VCaP (cell line): ENCODE measurements at regions not wholly inside any gene's neighbourhood (a gene's known extent, or its start where the extent isn't known, plus 50 kb on each side); places are given as distances from the start of the nearest gene placed in this dataset.

ENCODE experiments used
- H3K27ac ChIP-seq: fragments of 450-650 bp; 2 replicates; pipeline ENCODE4 v1.5.1; 2017
- CTCF ChIP-seq: fragments of 450-650 bp; conservative IDR thresholded peaks from 2 replicates; pipeline ENCODE4 v1.5.1; 2017; ENCODE audit warnings: mild to moderate bottlenecking, moderate library complexity

GRCh38 chr10:1923586-1923985 lies 186.3 kb upstream of the ADARB2 start:
- no peak for TF ChIP-seq CTCF
- H3K27ac ChIP-seq = no peak overlapping the region

- no peak for TF ChIP-seq CTCF
- H3K27ac ChIP-seq = no peak overlapping the region
Observed at GRCh38 chr10:1920941-1921340, 183.6 kb upstream of the ADARB2 start.

- H3K27ac ChIP-seq = no peak overlapping the region
- no peak for TF ChIP-seq CTCF
Observed at GRCh38 chr10:1920127-1920526, 182.8 kb upstream of the ADARB2 start.

DNA sequence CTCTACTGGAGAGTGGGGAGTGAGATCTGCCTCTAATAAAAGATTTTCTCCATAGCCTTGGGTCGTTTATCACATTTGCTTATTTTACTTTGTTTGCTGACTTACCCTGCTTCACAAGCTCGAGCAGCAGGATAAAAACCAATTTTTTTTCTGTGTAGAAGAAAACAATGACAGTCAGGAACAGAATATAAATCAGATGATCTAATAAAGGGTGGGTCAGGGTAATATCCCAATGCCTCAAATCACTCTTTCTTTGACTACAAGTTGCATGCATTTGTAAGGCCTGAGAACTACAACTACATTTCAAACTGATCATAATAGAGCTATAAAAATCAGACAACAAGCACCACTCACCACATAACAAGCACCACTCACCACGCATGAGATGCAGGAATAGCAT lies 174.4 kb upstream of the ADARB2 start:
- no peak for TF ChIP-seq CTCF
- no peak overlapping the region for H3K27ac ChIP-seq

DNA sequence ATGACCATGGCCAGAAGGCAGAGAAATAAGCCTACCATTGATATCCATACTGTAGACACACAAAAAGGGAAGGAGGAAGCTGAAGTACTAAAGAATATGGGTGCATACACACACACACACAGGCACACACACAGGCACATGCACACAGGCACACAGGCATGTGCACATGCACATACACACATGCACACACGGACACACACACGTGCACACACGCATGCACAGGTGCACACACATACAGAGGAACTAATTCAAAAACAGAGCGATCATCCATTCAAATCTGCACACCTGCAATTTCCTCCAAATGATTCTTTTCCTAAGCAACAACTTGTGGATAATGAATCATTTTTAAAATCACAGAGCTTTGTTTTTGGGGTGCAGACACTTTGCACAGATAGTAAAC lies 166.7 kb upstream of the ADARB2 start:
- TF ChIP-seq CTCF = no peak
- H3K27ac ChIP-seq = no peak overlapping the region

- no peak overlapping the region for H3K27ac ChIP-seq
- TF ChIP-seq CTCF = no peak
Observed at GRCh38 chr10:1896153-1896552, 158.8 kb upstream of the ADARB2 start.

GRCh38 chr10:1895691-1896090 lies 158.4 kb upstream of the ADARB2 start:
- H3K27ac ChIP-seq = no peak overlapping the region
- TF ChIP-seq CTCF = no peak

GRCh38 chr10:1894912-1895311 lies 157.6 kb upstream of the ADARB2 start:
- no peak for TF ChIP-seq CTCF
- no peak overlapping the region for H3K27ac ChIP-seq
